GM18502 (cell line): ENCODE measurements at regions not wholly inside any gene's neighbourhood (a gene's known extent, or its start where the extent isn't known, plus 50 kb on each side); places are given as distances from the start of the nearest gene placed in this dataset.
"Not testable (repeated sequence)": the region's sequence is repeated elsewhere in the genome, so short reads cannot be mapped to it uniquely, and the experiment has no call there.

Source experiments
- ATAC-seq: cut with Tn5 transposase; IDR thresholded peaks from one replicate; pipeline ENCODE4 v1.9.1; 2021; ENCODE audit warnings: mild to moderate bottlenecking; ENCODE audit not compliant: unreplicated experiment, poor library complexity

DNA sequence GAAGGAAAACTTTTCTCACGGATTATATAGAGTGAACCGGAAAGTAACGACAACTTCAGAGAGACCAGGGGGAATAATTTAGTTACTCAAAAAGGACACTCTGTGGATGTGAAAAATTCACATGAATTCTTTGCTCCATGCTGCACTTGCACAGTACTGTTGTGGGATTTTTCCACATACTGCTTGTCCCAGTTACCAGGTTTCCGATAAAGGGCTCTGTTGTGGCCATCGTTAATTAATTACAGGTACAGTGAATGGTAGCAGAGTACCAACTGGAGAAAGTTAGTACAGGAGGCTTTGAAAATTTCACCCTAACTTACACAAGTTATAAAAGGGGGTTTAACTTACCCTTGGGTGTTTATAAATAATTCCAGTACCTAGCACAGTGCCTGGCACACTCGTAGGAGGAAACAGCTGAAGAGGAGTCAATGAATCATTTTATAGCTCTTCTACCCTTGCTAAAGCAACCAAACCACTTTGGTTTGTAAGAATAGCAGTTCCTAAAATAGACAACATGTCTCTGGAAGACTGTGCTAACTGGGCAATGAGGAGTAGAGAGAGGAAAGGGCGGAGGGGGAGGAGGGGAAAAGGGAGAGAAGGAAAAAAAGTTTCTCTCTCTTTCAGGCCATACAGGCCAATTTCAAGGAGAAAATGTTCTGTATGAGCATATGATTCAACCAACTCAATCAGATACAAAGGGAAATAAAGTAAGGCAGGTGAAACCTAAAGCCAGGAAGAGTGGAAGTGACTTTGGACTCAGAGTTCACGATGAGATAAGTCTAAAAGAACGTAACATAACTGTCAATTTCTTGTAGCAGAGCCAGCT is 98.3 kb upstream of the MAGI3 start:
- no peak for ATAC-seq

DNA sequence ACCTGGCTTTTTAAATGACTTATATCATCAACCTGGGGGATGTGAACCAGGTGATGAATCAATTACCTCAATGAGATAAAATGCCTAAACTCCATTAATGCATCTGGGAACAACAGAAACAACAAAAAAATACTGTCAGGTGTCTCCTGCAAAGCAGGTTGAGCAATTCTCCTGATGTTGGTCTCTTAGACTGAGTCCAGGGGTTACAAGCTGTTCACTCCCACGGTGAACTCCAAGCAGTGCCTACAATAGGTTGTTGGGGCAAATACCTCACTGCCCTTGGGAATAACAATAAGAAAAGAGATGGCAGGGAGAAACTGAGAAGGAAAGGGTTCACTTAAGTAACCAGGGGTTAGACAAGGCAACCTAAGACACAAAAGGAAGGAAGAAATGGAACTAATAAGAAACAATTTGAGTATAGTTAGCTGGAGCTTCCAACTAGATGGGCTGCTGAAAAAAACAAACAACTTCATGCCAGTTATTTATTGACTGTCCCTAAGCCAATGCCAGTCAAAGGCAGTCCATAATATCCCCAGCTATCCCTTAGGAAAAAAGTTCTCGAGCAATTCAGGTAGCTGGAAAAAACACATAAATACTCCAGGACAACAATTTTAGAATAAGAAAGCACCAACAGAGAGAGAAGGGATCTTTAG is 97.6 kb upstream of the MAGI3 start:
- ATAC-seq: no peak

DNA sequence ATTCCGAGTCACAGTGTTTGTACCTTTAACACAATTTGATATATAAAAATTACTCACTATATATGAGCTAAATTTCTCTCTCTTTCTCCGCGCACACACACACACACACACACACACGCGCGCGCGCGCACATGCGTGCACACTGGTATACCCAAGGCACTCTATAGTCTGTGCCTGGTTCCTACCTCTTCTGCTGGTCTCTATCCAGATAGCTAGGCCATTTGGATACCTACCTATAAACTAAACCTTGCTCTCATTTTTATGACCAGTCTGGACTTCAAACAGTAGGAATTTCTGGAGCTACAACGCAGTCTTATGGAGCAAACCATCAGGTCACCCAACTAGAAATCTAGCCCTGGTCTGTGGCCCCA is 97.1 kb upstream of the MAGI3 start:
- ATAC-seq: no peak

- ATAC-seq: no peak
Observed at GRCh38 chr1:113297749-113298148, 92.6 kb upstream of the MAGI3 start.

DNA sequence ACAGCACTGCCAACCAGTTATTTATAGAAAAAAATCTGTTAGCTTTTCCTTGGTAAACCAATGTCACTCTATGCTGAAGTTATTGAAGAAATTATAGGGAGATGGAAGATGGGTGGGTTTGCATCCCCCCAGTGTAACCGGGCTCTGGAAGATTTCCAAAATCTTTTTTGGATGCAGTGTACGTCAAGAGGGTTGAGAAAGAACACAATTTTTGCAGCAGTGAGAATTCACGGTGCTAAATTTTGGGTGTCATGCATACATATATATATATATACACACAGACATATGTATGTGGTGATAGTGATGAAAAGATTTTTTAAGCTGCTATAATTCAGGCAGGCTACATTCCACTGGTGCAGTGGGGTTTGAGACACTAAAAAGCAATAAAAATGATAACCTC is 91.4 kb upstream of the MAGI3 start:
- ATAC-seq: no peak

DNA sequence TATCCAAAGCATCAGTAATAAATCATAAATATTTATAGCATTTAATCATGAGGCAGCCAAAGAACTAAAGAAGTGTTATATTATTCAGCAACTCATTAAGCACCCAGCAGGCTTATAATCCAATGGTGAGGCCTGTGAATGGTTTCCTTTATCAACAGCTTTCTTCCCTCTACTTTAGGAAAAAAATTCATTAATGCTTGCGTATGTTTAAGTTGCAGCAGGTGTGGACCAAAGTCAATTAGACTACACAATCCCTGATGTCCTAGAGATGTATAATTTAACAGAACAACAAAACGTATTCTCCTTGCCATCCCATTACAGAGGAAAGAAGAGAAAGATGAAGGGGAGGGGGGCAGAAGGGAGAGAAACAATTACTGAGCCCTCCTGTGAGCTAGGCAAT is 87.7 kb upstream of the MAGI3 start:
- ATAC-seq: no peak

DNA sequence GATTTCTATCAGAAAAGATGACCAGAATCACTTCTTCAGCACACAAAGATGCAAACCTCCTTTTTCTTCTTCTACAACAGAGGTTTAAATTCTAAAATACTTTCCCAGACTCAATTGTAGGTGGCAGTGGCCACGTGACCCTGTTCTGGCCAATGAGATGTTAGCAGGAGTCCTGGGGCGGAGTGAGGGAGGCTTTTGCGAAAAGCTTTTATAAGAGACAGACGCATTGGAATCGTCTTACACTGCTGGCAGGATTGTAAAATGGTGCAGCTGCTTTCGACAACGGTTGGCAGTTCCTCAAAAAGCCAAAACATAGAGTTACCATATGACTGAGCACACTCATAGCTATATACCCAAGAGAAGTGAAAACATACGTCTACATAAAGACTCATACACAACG is 87.0 kb upstream of the MAGI3 start:
- ATAC-seq: no peak

DNA sequence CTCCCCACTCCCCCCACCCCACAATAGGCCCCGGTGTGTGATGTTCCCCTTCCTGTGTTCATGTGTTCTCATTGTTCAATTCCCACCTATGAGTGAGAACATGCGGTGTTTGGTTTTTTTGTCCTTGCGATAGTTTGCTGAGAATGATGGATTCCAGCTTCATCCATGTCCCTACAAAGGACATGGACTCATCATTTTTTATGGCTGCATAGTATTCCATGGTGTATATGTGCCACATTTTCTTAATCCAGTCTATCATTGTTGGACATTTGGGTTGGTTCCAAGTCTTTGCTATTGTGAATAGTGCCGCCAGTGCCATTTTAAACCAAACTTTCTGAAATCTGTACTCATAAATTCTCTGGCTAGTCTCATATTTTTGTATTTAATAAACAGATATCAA is 85.3 kb upstream of the MAGI3 start:
- ATAC-seq: not testable (repeated sequence)

DNA sequence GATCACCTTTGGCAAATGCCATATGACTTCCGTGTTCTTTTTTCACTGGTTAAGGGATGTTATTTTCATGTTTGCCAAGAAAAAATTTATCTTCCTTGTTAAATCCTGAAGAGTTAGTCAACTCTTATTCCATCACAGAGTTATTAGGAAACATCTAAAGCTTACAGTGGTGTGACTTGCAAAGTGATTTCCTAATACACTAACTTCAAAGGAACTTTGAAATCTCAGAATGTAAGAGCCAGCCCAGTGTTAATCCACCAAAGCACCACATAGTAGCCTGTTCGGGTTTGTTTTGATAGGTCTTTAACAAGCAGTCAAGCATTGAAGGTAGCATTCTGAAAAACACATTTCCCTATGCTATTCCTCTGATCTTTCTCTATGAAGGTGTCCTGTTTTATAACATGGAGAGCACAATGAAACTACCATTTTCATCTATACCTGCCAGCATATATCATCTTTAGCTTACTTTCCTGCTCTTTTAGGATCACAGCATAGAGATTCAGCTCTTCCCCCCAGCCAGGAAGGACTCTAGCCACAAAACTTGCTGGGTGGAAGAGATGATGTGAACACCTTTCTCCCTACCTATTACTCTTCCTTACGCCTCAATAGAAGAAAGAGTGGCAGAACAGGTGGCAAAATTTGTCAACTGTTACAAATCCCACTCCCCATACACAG is 82.4 kb upstream of the MAGI3 start:
- ATAC-seq: no peak

DNA sequence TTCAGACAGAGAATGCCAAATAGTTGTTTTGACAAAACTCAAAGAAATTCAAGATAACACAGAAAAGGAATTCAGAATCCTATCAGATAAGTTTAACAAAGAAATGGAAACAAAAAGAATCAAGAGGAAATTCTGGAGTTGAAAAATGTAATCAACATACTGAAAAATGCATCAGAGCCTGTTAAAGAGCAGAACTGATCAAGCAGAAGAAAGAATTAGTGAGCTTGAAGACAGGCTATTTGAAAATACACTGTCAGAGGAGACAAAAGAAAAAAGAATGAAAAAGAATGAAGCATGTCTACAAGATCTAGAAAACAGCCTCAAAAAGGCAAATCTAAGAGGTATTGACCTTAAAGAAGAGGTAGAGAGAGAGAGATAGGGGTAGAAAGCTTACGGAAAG is 77.7 kb upstream of the MAGI3 start:
- not testable (repeated sequence) for ATAC-seq

- ATAC-seq: no peak
Observed at GRCh38 chr1:113314600-113314999, 75.7 kb upstream of the MAGI3 start.

- ATAC-seq: no peak
Observed at GRCh38 chr1:113320272-113320671, 70.0 kb upstream of the MAGI3 start.

DNA sequence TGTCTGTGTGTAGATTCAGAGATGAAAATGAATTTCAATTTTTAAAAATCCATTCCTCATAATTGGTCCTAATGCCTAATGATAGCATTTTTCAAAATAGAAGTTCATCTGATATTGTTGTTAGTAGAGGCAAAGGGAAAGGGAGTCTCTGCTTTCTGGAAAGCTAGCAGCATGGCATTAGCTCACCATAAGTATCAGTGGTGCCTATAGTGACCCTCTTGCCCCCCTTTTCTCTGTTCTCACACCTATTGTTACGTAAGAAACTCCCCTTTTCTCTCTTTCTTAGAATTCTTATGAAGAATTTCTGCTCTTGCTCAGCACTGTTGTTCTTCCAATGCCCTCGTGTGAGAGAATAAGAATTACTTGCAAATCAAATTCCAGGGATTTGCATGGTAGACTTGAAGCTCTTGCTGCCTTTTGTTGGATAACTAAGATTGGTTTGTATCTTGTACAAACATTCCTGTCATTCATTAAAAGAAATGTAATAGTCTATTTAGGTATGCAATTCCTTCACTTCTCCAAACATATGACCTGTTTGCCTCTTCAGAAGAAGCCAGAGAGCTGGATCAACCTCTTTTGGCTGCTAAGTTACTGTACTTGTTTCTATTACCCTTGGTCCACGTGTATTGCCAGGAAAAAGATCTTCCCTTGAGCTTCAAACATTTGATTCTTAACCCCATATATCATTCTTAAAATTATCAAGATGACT is 69.2 kb upstream of the MAGI3 start:
- no peak for ATAC-seq

- ATAC-seq: no peak
Observed at GRCh38 chr1:113321771-113322387, 68.4 kb upstream of the MAGI3 start.

DNA sequence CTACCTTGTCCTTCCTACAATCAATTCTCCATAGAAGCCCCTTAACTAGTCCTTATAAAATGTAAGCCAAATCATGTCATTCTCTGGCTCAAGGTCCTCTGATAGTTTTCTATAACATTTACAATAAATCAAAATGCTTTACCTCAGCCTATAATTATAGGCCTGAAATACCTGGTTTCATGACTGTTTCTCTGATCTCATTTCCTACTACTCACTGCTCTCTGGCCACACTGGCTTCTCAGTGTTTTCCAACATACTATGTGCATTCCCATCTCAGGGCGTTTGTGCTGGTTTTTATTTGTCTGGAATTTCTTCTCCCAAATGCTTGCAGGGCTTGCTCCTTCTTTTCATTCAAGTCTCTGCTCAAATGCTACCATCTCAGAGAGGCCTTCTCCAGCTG is 67.9 kb upstream of the MAGI3 start:
- ATAC-seq: no peak

DNA sequence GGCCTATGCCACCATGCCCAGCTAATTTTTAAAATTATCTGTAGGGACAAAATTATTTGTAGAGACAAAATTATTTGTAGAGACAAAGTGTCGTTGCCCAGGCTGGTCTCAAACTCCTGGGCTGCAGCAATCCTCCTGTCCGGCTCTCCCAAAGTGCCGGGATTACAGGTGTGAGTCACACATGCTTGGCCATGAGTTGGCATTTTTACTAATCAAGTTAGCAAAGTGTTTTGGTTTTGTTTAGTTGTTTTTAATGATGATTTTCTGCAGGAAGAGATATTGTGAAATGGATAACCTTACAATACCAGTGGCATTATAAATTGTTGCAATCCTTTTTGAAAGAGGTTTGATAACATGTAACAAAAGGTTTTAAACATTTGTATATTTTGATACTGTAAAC is 65.3 kb upstream of the MAGI3 start:
- ATAC-seq: no peak

DNA sequence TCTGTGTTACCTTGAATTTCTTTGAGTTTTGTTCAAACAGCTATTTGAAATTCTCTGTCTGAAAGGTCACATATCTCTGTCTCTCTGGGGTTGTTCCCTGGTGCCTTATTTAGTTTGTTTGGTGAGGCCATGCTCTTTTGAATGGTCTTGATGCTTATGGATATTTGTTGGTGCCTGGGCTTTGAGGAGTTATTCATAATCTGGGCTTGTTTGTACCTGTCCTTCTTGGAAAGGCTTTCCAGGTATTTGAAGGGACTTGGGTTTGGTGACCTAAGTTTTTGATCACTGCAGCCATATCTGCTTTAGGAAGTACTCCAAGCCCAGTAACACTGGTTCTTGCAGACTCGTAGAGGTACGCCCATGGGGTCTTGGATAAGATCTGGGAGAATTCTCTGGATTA is 63.3 kb upstream of the MAGI3 start:
- ATAC-seq: no peak

GRCh38 chr1:113333056-113333455 is 57.3 kb upstream of the MAGI3 start:
- no peak for ATAC-seq

DNA sequence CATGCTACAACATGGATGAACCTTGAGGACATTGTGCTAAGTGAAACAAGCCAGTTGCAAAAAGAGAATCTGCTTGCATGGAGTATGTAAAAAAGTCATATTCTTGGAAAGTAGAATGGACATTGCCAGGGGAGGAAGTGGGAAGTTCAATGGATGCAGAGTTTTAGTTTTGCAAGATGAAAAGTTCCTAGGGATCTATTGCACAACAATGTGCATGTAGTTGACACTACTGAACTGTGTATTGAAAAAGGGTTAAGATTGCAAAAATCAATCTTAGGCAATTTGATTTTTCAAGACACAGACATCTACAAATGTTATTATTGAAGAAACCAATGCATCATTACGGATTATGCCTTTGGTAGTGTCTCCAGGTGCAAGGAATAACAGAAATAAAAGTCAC is 50.3 kb upstream of the MAGI3 start:
- ATAC-seq: no peak
